ENCODE measurements at regions not wholly inside any gene's neighbourhood (a gene's known extent, or its start where the extent isn't known, plus 50 kb on each side); places are given as distances from the start of the nearest gene placed in this dataset.

- no peak overlapping the region for H3K4me3 ChIP-seq (ENCODE audit: low read length)
- H3K4me2 ChIP-seq (ENCODE audit: low read depth, low read length) = no peak overlapping the region
- TF ChIP-seq EZH2phosphoT487 (IDR thresholded peaks at IDR 0.05; ENCODE audit: low read length) (no peak), EZH2 (optimal IDR thresholded peaks at IDR 0.05; ENCODE audit: low read depth, low read length) (no peak), CTCF (IDR thresholded peaks at IDR 0.05; ENCODE audit: low read length) (no peak)
- H3K27me3 ChIP-seq (replicated peaks; ENCODE audit: insufficient read depth, low read length) = no peaks in the 10 kb centered on the region
- DNase-seq = no peak
- no peaks in the 10 kb centered on the region for H3F3A ChIP-seq (ENCODE audit: insufficient read depth, low read length)
- H3K27ac ChIP-seq (ENCODE audit: low read length) = no peak overlapping the region
- no peaks in the 10 kb centered on the region for H3K79me2 ChIP-seq (ENCODE audit: low read length)
- H4K20me1 ChIP-seq (ENCODE audit: insufficient read depth, low read length) = no peaks in the 10 kb centered on the region
- no peaks in the 10 kb centered on the region for H3K9me3 ChIP-seq (replicated peaks; ENCODE audit: insufficient read depth, low read length)
- no peak overlapping the region for H2AFZ ChIP-seq (ENCODE audit: low read length)
- no peaks in the 10 kb centered on the region for H3K9me2 ChIP-seq (replicated peaks; ENCODE audit: insufficient read depth, low read length)
- no peaks in the 10 kb centered on the region for H3K36me3 ChIP-seq (replicated peaks; ENCODE audit: insufficient read depth, low read length)
- no peaks in the 10 kb centered on the region for H3K4me1 ChIP-seq (ENCODE audit: low read length)
- no peak overlapping the region for H3K9ac ChIP-seq (ENCODE audit: low read length)
Measured at GRCh38 chr11:110802162-110802561, 89.9 kb upstream of the ARHGAP20 start.

GRCh38 chr11:110801328-110801727, 89.1 kb upstream of the ARHGAP20 start:
- TF ChIP-seq EZH2phosphoT487 (IDR thresholded peaks at IDR 0.05; ENCODE audit: low read length) (no peak), CTCF (IDR thresholded peaks at IDR 0.05; ENCODE audit: low read length) (no peak), EZH2 (optimal IDR thresholded peaks at IDR 0.05; ENCODE audit: low read depth, low read length) (no peak)
- H3K36me3 ChIP-seq (replicated peaks; ENCODE audit: insufficient read depth, low read length) = no peaks in the 10 kb centered on the region
- H3K27me3 ChIP-seq (replicated peaks; ENCODE audit: insufficient read depth, low read length) = no peaks in the 10 kb centered on the region
- H2AFZ ChIP-seq (ENCODE audit: low read length) = no peak overlapping the region
- H3K4me1 ChIP-seq (ENCODE audit: low read length) = no peaks in the 10 kb centered on the region
- no peak overlapping the region for H3K4me3 ChIP-seq (ENCODE audit: low read length)
- H4K20me1 ChIP-seq (ENCODE audit: insufficient read depth, low read length) = no peaks in the 10 kb centered on the region
- H3F3A ChIP-seq (ENCODE audit: insufficient read depth, low read length) = no peaks in the 10 kb centered on the region
- no peak overlapping the region for H3K9ac ChIP-seq (ENCODE audit: low read length)
- no peak overlapping the region for H3K27ac ChIP-seq (ENCODE audit: low read length)
- H3K9me3 ChIP-seq (replicated peaks; ENCODE audit: insufficient read depth, low read length) = no peaks in the 10 kb centered on the region
- no peaks in the 10 kb centered on the region for H3K9me2 ChIP-seq (replicated peaks; ENCODE audit: insufficient read depth, low read length)
- H3K79me2 ChIP-seq (ENCODE audit: low read length) = no peaks in the 10 kb centered on the region
- no peak overlapping the region for H3K4me2 ChIP-seq (ENCODE audit: low read depth, low read length)
- no peak for DNase-seq

- Histone ChIP-seq H3K36me3 (replicated peaks; ENCODE audit: insufficient read depth, low read length) (no peaks in the 10 kb centered on the region), H3K4me3 (ENCODE audit: low read length) (no peak overlapping the region)
Measured at GRCh38 chr11:110798201-110798900, 86.1 kb upstream of the ARHGAP20 start.

GRCh38 chr11:110797453-110797852, 85.2 kb upstream of the ARHGAP20 start:
- no peaks in the 10 kb centered on the region for H3K36me3 ChIP-seq (replicated peaks; ENCODE audit: insufficient read depth, low read length)
- H3K4me1 ChIP-seq (ENCODE audit: low read length) = no peaks in the 10 kb centered on the region
- H3K9me2 ChIP-seq (replicated peaks; ENCODE audit: insufficient read depth, low read length) = no peaks in the 10 kb centered on the region
- no peaks in the 10 kb centered on the region for H3K27me3 ChIP-seq (replicated peaks; ENCODE audit: insufficient read depth, low read length)
- H3F3A ChIP-seq (ENCODE audit: insufficient read depth, low read length) = no peaks in the 10 kb centered on the region
- H3K9me3 ChIP-seq (replicated peaks; ENCODE audit: insufficient read depth, low read length) = no peaks in the 10 kb centered on the region
- no peak overlapping the region for H3K27ac ChIP-seq (ENCODE audit: low read length)
- H3K4me3 ChIP-seq (ENCODE audit: low read length) = no peak overlapping the region
- no peak overlapping the region for H3K4me2 ChIP-seq (ENCODE audit: low read depth, low read length)
- H3K79me2 ChIP-seq (ENCODE audit: low read length) = no peaks in the 10 kb centered on the region
- DNase-seq = no peak
- no peak overlapping the region for H3K9ac ChIP-seq (ENCODE audit: low read length)
- TF ChIP-seq EZH2phosphoT487 (IDR thresholded peaks at IDR 0.05; ENCODE audit: low read length) = no peak
- TF ChIP-seq CTCF (IDR thresholded peaks at IDR 0.05; ENCODE audit: low read length) = no peak
- no peak for TF ChIP-seq EZH2 (optimal IDR thresholded peaks at IDR 0.05; ENCODE audit: low read depth, low read length)
- H2AFZ ChIP-seq (ENCODE audit: low read length) = no peak overlapping the region
- no peaks in the 10 kb centered on the region for H4K20me1 ChIP-seq (ENCODE audit: insufficient read depth, low read length)

More at GRCh38 chr11:110798201-110798900, 86.1 kb upstream of the ARHGAP20 start:
- Histone ChIP-seq H3K9me2 (replicated peaks; ENCODE audit: insufficient read depth, low read length) (no peaks in the 10 kb centered on the region), H3K27me3 (replicated peaks; ENCODE audit: insufficient read depth, low read length) (no peaks in the 10 kb centered on the region), H3F3A (ENCODE audit: insufficient read depth, low read length) (no peaks in the 10 kb centered on the region), H3K79me2 (ENCODE audit: low read length) (no peaks in the 10 kb centered on the region), H3K4me1 (ENCODE audit: low read length) (no peaks in the 10 kb centered on the region), H2AFZ (ENCODE audit: low read length) (no peak overlapping the region), H3K4me2 (ENCODE audit: low read depth, low read length) (no peak overlapping the region), H3K27ac (ENCODE audit: low read length) (no peak overlapping the region), H4K20me1 (ENCODE audit: insufficient read depth, low read length) (no peaks in the 10 kb centered on the region), H3K9ac (ENCODE audit: low read length) (no peak overlapping the region), H3K9me3 (replicated peaks; ENCODE audit: insufficient read depth, low read length) (no peaks in the 10 kb centered on the region)
- TF ChIP-seq EZH2phosphoT487 (IDR thresholded peaks at IDR 0.05; ENCODE audit: low read length) (no peak), EZH2 (optimal IDR thresholded peaks at IDR 0.05; ENCODE audit: low read depth, low read length) (no peak)
- DNase-seq = no peak

Measured in MM.1S (cell line).